DMS79 (cell line): ENCODE measurements at regions not wholly inside any gene's neighbourhood (a gene's known extent, or its start where the extent isn't known, plus 50 kb on each side); places are given as distances from the start of the nearest gene placed in this dataset.
"Not testable (repeated sequence)": the region's sequence is repeated elsewhere in the genome, so short reads cannot be mapped to it uniquely, and the experiment has no call there.

Experiments used
- DNase-seq: peaks from one replicate; lab custom pipeline; 2025; lab: John Stamatoyannopoulos, UW

DNA sequence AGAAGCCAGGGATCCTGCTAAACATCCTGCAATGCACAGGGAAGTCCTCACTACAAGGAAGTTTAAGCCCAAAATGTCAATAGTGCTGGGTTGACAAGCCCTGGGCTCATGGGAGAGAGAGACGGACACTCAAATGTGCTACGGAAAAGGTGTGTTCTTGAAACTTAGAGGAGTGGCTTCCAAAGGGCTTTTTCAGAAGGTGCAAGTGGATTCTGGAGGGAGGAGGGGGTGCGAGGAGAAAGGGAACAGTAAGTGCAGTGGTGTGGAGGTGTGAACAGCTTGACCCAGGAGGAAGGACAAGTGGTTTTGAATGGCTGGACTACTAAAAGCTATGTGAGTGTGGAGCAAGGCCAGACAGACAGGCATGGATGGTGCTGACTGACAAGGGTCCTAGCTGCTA is 50.4 kb upstream of the CECR2 start:
- DNase-seq, result no peak

DNA sequence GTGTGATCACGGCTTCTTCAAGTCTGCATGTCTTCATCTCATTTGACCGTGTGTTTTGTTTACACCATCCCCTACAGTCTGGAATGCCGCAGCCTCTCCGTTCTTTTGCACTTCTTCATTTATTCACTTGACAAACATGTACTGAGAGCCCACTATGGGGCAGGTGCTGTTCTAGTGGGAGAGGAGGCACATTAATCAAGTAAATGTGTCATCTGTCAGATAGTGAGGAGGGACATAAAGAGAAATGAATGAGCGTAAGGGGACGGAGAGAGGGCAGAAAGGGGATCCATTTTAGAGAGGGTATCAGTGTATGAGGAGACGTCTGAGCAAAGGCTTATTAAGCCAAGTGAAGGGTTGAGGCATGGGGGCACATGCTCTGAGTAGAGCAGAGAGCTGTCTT is 54.0 kb upstream of the CECR2 start:
- no peak for DNase-seq

GRCh38 chr22:17314487-17314886 is 54.8 kb upstream of the CECR2 start:
- DNase-seq, result peak; percentile 51

DNA sequence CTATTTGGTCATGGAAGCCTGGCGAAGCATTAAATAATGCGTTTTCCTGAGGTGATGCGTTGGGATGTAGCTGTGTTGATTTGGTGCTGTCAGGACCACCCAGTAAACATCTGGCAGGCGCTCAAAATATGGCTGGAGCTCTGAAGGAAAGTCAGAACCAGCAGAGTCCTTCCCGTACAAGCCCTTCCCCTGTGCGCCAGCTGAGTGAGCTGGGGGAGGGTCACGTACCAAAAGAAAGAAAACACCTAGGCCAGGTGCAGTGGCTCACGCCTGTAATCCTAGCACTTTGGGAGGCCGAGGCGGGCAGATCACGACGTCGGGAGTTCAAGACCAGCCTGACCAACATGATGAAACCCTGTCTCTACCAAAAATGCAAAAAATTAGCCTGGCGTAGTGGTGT is 55.6 kb upstream of the CECR2 start:
- no peak for DNase-seq

DNA sequence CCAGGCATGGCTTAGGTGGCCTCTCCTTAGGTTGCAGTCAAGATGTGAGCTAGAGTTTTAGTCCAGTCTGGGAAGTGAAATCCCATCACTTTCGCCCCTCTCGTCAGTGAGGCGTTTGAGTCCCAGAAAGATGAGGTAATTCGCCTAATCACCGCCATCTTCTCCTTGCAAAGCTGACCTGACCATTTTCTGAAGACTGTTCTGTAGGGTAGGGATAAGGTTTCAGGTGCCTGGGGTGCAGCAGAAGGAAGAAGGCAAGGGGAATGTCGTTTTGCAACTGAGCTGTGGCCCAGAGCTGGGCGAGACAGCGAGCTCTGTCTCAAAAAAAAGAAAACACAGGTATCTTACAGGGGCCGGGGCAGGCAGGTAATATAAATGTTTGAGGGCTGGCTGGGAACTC is 61.7 kb upstream of the CECR2 start:
- DNase-seq, result no peak

DNA sequence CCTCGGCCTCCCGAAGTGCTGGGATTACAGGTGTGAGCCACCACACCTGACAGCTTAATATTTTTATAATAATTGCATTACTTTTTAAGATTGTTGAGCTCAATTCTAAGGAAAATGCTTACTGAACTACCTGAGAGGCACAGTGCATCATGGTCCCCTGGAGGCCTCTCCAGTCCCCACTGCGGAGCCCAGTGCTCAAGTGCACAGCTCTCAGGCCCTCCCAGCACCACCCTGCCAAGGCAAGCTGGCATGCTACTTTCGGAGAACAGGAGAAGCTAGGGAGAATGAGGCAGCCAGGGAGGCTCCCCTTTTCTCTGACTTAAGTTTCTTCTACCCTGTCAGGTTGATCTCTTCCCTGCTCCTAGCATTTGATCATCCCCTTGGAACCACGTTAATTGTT is 64.2 kb upstream of the CECR2 start:
- DNase-seq, result no peak

DNA sequence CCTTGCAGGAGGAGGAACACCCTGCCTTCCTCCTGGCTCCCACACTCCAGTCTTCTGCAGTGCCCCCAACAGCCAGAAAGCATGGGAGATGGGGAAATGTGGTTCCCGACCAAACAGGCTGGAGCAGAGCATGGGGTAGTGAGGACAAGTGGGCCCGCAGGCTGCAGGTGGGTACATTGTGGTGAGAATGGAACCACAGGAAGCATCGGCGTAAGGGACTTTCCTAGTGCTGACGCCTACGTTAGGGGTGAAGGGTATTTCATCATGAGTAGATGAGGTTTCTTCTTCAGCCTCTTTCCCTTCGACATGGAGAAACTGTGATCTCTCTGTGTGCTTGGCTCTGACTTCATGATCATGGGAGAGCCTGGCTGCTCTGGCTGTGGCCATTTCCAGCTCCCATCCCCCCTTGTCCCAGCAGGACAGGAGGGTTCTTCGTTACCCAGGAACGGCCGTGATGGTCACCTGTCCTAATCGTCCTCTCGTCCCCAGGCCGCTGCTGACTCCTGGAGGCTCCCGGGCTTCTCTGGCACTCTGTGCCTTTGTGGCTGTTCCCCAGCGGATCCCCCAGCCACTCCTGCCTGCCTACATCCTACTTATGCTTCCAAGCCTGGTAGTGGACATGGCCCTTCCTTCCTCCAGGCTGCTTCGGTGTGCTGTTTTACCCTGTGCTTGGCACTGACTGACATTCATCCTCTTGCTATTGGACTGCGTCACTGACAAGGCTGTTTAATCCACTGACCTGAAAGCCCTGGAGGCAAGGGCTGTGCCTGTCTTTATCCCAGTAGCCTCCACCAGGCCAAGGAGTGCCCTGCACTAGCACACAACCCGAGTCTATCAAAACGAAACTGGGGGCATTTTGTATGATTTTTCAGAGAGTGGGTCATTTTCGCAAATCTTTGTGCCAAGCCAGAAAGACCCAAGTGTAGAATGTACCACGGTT is 65.2 kb upstream of the CECR2 start:
- no peak for DNase-seq

DNA sequence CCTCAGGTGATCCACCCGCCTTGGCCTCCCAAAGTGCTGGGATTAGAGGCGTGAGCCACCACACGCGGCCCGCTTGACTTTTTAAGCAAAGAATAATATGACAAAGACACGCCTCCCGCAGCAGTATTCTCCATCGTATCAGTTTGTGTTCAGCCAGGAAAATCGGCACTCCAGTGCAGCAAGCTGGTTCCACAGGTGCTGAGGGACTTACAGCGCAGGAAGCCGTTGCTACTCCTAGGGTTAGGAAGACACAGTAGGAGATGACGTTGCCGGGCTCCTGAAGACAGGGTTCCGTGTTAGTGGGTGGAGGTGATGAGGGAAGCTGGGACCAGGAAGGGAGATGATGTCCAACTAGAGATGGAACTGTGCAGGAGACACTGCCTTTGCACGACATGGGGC is 65.8 kb upstream of the CECR2 start:
- no peak for DNase-seq

DNA sequence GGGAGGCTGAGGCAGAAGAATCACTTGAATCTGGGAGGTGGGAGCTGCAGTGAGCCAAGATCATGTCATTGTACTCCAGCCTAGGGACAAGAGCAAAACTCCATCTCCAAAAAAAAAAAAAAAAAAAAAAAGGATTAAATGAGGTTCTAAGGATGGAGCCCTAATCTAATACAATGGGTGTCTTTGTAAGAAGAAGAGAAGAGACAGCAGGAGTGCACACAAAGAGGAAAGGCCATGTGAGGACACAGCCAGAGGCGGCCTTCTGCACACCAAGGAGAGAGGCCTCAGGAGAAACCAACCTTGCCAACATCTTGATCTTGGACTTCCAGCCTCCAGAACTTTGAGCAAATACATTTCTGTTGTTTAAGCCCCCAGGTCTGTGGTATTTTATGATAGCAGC is 66.6 kb upstream of the CECR2 start:
- no peak for DNase-seq

DNA sequence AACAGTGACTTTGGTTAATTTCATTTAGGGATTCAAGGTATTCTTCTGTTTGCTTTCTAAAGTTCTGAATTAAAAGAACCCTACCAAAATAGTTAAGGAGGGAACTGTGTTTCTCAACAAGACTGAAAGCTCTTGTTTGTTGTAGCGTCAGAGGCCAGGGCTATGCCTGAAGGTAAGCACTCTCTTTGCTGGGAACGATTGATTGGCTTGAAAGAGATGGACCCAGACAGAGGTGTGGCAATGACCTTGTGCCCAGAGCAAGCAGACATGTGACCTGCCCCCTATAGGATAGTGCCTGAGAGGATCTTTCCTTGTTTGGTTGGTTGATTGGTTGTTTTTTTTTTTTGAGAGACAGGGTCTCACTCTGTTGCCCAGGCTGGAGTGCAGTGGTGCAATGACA is 68.3 kb upstream of the CECR2 start:
- DNase-seq, result no peak

DNA sequence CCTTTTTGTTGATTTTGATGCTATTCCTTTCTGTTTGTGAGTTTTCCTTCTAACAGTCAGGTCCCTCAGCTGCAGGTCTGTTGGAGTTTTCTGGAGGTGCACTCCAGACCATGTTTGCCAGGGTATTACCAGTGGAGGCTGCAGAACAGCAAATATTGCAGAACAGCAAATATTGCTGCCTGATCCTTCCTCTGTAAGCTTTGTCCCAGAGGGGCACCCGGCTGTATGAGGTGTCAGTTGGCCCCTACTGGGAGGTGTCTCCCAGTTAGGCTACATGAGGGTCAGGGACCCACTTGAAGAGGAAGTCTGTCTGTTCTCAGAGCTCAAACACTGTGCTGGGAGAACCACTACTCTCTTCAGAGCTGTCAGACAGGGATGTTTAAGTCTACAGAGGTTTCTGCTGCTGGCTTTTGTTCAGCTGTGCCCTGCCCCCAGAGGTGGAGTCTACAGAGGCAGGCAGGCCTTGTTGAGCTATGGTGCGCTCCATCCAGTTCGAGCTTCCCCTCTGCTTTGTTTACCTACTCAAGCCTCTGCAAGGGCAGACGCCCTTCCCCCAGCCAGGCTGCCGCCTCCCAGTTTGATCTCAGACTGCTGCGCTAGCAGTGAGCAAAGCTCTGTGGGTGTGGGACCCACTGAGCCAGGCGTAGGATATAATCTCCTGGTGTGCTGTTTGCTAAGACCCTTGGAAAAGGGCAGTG is 70.3 kb upstream of the CECR2 start:
- not testable (repeated sequence) for DNase-seq

GRCh38 chr22:17285656-17286055 is 66.4 kb upstream of the ADA2 start:
- DNase-seq, result no peak

DNA sequence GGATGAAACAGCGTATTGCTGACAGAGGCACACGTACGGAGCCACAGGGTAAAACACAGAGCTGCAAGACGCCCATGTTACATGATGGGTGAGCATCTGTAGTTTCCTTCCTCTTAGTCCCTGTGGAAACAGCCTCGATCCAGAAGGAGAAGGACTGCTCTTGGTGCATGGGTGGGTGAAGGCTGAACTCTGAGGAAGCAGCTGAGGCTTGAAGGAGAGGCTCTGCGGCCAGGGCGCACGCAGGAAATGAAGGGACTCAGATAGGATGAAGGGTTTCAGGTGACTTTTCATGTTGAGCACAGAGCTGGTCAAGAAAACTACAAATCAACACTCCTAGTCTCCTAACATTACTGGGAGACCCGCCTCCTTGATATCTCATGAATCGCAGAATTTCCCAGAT is 65.7 kb upstream of the ADA2 start:
- no peak for DNase-seq

- no peak for DNase-seq
Observed at GRCh38 chr22:17284466-17284865, 65.2 kb upstream of the ADA2 start.

GRCh38 chr22:17283865-17284264 is 64.6 kb upstream of the ADA2 start:
- not testable (repeated sequence) for DNase-seq

DNA sequence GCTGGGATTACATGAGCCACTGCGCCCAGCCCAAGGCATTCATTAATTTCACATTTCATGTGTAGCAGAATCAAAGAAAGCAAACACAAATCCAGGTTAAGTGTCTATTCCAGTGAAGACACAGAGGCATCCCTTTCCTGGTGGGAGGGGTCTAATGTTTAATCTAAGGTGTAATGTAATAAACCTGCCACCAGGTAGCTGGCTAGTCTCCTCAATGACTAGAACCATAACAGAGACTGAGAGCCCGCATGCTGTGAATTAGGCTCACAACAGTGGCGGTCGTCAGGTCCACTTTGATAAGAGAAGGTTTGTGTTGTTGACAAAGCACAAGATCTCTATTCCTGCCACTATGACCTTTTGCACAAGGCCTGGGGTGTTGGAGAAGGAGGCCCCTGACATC is 64.2 kb upstream of the ADA2 start:
- DNase-seq, result no peak

- DNase-seq, result no peak
Observed at GRCh38 chr22:17281440-17281841, 62.2 kb upstream of the ADA2 start.

DNA sequence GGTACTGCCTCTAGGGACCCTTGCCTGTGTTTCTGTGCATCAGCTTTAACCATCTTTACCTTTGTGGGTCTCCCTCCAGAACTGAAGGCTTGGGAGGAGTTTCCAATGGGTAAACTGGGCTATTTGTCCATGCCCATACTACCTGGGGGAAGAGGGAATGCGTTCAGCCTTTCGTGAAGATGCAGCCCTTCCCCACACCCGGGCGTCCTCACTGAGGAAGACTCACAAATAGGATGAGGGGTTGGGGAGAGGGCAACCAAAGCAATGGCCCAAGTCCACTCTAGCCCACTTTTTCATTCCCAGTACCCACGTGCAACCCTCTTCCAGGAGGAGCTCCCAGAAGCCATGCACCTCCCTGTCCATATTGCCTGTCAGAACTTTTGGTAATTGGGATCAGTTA is 61.8 kb upstream of the ADA2 start:
- no peak for DNase-seq

- no peak for DNase-seq
Observed at GRCh38 chr22:17272511-17272991, 53.3 kb upstream of the ADA2 start.

GRCh38 chr22:17271711-17272451 is 52.6 kb upstream of the ADA2 start:
- DNase-seq, result no peak

GRCh38 chr22:17269607-17270261 is 50.5 kb upstream of the ADA2 start:
- no peak for DNase-seq

GRCh38 chr22:17269224-17269606 is 50.0 kb upstream of the ADA2 start:
- no peak for DNase-seq
